ENCODE measurements at regions not wholly inside any gene's neighbourhood (a gene's known extent, or its start where the extent isn't known, plus 50 kb on each side); places are given as distances from the start of the nearest gene placed in this dataset.

DNA sequence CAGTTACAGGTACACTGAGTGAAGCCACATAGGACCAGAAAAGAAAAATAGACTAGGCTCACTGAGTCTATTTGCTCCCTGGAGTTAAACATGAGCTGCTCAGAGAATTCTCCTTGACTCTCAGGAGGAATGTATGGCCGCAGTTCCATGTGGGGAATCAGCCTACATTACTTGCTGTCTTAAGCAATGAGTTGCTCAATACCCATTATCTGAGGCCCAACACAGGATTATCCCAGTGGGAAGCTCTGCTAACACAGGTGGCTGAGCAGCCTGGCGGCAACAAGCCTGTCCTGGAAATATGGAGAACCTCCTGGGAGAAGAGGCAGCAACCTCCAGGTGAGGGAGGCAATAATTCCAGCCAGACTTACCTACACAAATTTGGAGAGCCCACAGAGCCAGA, 177.5 kb upstream of the NREP start:
- H3K36me3 ChIP-seq (ENCODE audit: insufficient read depth, low read length): no peaks in the 10 kb centered on the region
- H4K20me1 ChIP-seq (ENCODE audit: insufficient read depth): no peaks in the 10 kb centered on the region
- no peaks in the 10 kb centered on the region for H3K9me2 ChIP-seq (ENCODE audit: insufficient read depth, low read length)
- no peak for TF ChIP-seq MXI1 (conservative IDR thresholded peaks at IDR 0.05; ENCODE audit: poor library complexity, severe bottlenecking)
- TF ChIP-seq EZH2 (IDR thresholded peaks at IDR 0.05; ENCODE audit: borderline replicate concordance, insufficient read depth, low read length, poor library complexity, severe bottlenecking): no peak
- TF ChIP-seq, protein P1, sequence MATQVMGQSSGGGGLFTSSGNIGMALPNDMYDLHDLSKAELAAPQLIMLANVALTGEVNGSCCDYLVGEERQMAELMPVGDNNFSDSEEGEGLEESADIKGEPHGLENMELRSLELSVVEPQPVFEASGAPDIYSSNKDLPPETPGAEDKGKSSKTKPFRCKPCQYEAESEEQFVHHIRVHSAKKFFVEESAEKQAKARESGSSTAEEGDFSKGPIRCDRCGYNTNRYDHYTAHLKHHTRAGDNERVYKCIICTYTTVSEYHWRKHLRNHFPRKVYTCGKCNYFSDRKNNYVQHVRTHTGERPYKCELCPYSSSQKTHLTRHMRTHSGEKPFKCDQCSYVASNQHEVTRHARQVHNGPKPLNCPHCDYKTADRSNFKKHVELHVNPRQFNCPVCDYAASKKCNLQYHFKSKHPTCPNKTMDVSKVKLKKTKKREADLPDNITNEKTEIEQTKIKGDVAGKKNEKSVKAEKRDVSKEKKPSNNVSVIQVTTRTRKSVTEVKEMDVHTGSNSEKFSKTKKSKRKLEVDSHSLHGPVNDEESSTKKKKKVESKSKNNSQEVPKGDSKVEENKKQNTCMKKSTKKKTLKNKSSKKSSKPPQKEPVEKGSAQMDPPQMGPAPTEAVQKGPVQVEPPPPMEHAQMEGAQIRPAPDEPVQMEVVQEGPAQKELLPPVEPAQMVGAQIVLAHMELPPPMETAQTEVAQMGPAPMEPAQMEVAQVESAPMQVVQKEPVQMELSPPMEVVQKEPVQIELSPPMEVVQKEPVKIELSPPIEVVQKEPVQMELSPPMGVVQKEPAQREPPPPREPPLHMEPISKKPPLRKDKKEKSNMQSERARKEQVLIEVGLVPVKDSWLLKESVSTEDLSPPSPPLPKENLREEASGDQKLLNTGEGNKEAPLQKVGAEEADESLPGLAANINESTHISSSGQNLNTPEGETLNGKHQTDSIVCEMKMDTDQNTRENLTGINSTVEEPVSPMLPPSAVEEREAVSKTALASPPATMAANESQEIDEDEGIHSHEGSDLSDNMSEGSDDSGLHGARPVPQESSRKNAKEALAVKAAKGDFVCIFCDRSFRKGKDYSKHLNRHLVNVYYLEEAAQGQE (IDR thresholded peaks at IDR 0.05; ENCODE audit: borderline replicate concordance): no peak
- TF ChIP-seq SMC3 (conservative IDR thresholded peaks at IDR 0.05; ENCODE audit: poor library complexity): no peak
- no peak for TF ChIP-seq TAF1 (IDR thresholded peaks at IDR 0.05; ENCODE audit: low read depth)
- TF ChIP-seq POLR2AphosphoS5 (IDR thresholded peaks at IDR 0.05): peak; percentile 34
- TF ChIP-seq, protein P2, sequence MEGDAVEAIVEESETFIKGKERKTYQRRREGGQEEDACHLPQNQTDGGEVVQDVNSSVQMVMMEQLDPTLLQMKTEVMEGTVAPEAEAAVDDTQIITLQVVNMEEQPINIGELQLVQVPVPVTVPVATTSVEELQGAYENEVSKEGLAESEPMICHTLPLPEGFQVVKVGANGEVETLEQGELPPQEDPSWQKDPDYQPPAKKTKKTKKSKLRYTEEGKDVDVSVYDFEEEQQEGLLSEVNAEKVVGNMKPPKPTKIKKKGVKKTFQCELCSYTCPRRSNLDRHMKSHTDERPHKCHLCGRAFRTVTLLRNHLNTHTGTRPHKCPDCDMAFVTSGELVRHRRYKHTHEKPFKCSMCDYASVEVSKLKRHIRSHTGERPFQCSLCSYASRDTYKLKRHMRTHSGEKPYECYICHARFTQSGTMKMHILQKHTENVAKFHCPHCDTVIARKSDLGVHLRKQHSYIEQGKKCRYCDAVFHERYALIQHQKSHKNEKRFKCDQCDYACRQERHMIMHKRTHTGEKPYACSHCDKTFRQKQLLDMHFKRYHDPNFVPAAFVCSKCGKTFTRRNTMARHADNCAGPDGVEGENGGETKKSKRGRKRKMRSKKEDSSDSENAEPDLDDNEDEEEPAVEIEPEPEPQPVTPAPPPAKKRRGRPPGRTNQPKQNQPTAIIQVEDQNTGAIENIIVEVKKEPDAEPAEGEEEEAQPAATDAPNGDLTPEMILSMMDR (IDR thresholded peaks at IDR 0.05; ENCODE audit: poor library complexity, severe bottlenecking): no peak
- H3K4me3 ChIP-seq (ENCODE audit: low read length): no peak overlapping the region
- no peaks in the 10 kb centered on the region for H3K9me3 ChIP-seq (ENCODE audit: low read length)
- no peaks in the 10 kb centered on the region for H3K27me3 ChIP-seq (ENCODE audit: insufficient read depth, low read depth, low read length)
- no peak overlapping the region for H3K4me2 ChIP-seq (ENCODE audit: low read length)
- no peaks in the 10 kb centered on the region for H3K79me2 ChIP-seq (replicated peaks; ENCODE audit: insufficient read depth, low read length)
- H3K27ac ChIP-seq (ENCODE audit: low read length): no peak overlapping the region
- no peak overlapping the region for H3K9ac ChIP-seq (ENCODE audit: low read length)
- H2AFZ ChIP-seq (ENCODE audit: low read depth, low read length): no peak overlapping the region
- H3F3A ChIP-seq (ENCODE audit: insufficient read depth, low read length, poor library complexity, severe bottlenecking): no peaks in the 10 kb centered on the region

- H2AFZ ChIP-seq (ENCODE audit: low read depth, low read length): no peak overlapping the region
- H3K27ac ChIP-seq (ENCODE audit: low read length): no peak overlapping the region
- no peak overlapping the region for H3K4me2 ChIP-seq (ENCODE audit: low read length)
- no peak overlapping the region for H3K4me3 ChIP-seq (ENCODE audit: low read length)
- no peaks in the 10 kb centered on the region for H3K9me2 ChIP-seq (ENCODE audit: insufficient read depth, low read length)
- no peaks in the 10 kb centered on the region for H3K79me2 ChIP-seq (replicated peaks; ENCODE audit: insufficient read depth, low read length)
- no peaks in the 10 kb centered on the region for H3K36me3 ChIP-seq (ENCODE audit: insufficient read depth, low read length)
- H3K9ac ChIP-seq (ENCODE audit: low read length): no peak overlapping the region
- H3K9me3 ChIP-seq (ENCODE audit: low read length): no peaks in the 10 kb centered on the region
- no peaks in the 10 kb centered on the region for H3K27me3 ChIP-seq (ENCODE audit: insufficient read depth, low read depth, low read length)
- TF ChIP-seq MXI1 (conservative IDR thresholded peaks at IDR 0.05; ENCODE audit: poor library complexity, severe bottlenecking) (no peak), SMC3 (conservative IDR thresholded peaks at IDR 0.05; ENCODE audit: poor library complexity) (no peak), EZH2 (IDR thresholded peaks at IDR 0.05; ENCODE audit: borderline replicate concordance, insufficient read depth, low read length, poor library complexity, severe bottlenecking) (no peak), EP300 (conservative IDR thresholded peaks at IDR 0.05; ENCODE audit: poor library complexity, severe bottlenecking) (no peak), RAD21 (conservative IDR thresholded peaks at IDR 0.05) (no peak), TAF1 (IDR thresholded peaks at IDR 0.05; ENCODE audit: low read depth) (no peak), POLR2AphosphoS5 (IDR thresholded peaks at IDR 0.05) (no peak)
- TF ChIP-seq, protein P1 (IDR thresholded peaks at IDR 0.05; ENCODE audit: borderline replicate concordance): no peak
- TF ChIP-seq, protein P2 (IDR thresholded peaks at IDR 0.05; ENCODE audit: poor library complexity, severe bottlenecking): no peak
- no peaks in the 10 kb centered on the region for H4K20me1 ChIP-seq (ENCODE audit: insufficient read depth)
- H3F3A ChIP-seq (ENCODE audit: insufficient read depth, low read length, poor library complexity, severe bottlenecking): no peaks in the 10 kb centered on the region
Observed at GRCh38 chr5:111933086-111933485, 176.1 kb upstream of the NREP start.

Data from neural cell (in vitro differentiated cells).